ENCODE measurements at regions not wholly inside any gene's neighbourhood (a gene's known extent, or its start where the extent isn't known, plus 50 kb on each side); places are given as distances from the start of the nearest gene placed in this dataset.
A peak's percentile ranks its signal among the peaks of the same experiment; 100 is the strongest.

DNA sequence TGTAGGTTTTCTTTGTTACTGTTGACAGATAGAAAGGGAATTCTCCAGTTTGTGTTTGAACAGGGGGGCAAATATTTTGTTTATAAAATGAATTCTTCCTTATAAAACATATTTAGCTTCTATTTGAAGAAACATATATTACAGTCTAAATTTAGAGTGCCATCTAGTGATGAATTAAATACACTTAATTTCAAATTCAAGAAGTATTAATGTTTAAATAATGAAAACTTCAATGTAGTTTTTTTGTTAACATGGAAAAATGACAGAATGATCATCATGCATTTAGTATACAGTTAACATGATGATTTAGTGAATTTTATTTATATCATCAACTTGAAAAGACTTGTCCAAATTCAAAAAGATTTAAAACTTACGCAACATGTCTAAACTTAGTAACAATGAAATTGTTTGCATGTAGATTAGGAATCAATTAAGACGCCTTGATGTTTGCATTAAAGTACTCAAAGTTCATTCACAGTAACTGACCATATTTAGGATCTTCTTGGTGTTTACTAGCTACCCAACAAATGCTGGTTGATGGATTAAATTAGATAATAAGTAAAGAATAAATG, 765.9 kb upstream of the SLITRK1 start:
- TF ChIP-seq PAX5 (IDR thresholded peaks at IDR 0.05; ENCODE audit: insufficient read depth, low read length, severe bottlenecking) (no peak), POLR2A (IDR thresholded peaks at IDR 0.05; ENCODE audit: low read depth, low read length) (no peak), POU2F2 (IDR thresholded peaks at IDR 0.05; ENCODE audit: low read depth, low read length) (no peak), SPI1 (IDR thresholded peaks at IDR 0.05; ENCODE audit: low read depth, low read length) (no peak), TAF1 (IDR thresholded peaks at IDR 0.05; ENCODE audit: low read depth, low read length) (no peak), POLR2AphosphoS5 (IDR thresholded peaks at IDR 0.05; ENCODE audit: low read depth, low read length) (no peak)
- no peak for DNase-seq (ENCODE audit: insufficient read length, low spot score)
- FAIRE-seq: no peak

DNA sequence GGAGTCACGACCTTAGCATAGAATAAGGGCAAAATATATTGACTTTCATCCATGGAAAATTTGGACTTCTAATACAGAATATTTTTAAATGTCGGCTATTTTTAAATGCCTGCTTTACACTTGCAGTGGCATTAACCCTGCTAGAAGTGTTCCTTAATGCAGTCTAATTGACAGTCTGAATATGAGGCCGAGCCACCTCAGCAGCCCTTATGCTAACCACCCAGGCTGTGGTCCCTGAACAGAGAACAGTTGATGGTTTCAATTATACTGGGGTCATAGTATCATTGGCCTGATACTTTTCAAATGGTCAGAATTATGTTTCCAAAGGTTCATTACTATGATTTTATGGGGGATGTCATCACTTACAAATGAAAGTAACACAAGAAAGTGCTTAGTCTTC, 764.7 kb upstream of the SLITRK1 start:
- no peak for FAIRE-seq
- no peak for DNase-seq (ENCODE audit: insufficient read length, low spot score)
- TF ChIP-seq PAX5 (IDR thresholded peaks at IDR 0.05; ENCODE audit: insufficient read depth, low read length, severe bottlenecking) (no peak), SPI1 (IDR thresholded peaks at IDR 0.05; ENCODE audit: low read depth, low read length) (no peak), POLR2A (IDR thresholded peaks at IDR 0.05; ENCODE audit: low read depth, low read length) (no peak), TAF1 (IDR thresholded peaks at IDR 0.05; ENCODE audit: low read depth, low read length) (no peak), POU2F2 (IDR thresholded peaks at IDR 0.05; ENCODE audit: low read depth, low read length) (no peak), POLR2AphosphoS5 (IDR thresholded peaks at IDR 0.05; ENCODE audit: low read depth, low read length) (no peak)

- TF ChIP-seq POLR2A (IDR thresholded peaks at IDR 0.05; ENCODE audit: low read depth, low read length): no peak
- no peak for TF ChIP-seq PAX5 (IDR thresholded peaks at IDR 0.05; ENCODE audit: insufficient read depth, low read length, severe bottlenecking)
- TF ChIP-seq POLR2AphosphoS5 (IDR thresholded peaks at IDR 0.05; ENCODE audit: low read depth, low read length): no peak
- TF ChIP-seq POU2F2 (IDR thresholded peaks at IDR 0.05; ENCODE audit: low read depth, low read length): no peak
- no peak for TF ChIP-seq TAF1 (IDR thresholded peaks at IDR 0.05; ENCODE audit: low read depth, low read length)
- TF ChIP-seq SPI1 (IDR thresholded peaks at IDR 0.05; ENCODE audit: low read depth, low read length): no peak
- no peak for DNase-seq (ENCODE audit: insufficient read length, low spot score)
- FAIRE-seq: peak; percentile 16
These were observed 763.1 kb upstream of the SLITRK1 start for GRCh38 chr13:84645196-84646012.

GRCh38 chr13:84641491-84641890, 759.2 kb upstream of the SLITRK1 start:
- TF ChIP-seq POLR2AphosphoS5 (IDR thresholded peaks at IDR 0.05; ENCODE audit: low read depth, low read length): no peak
- no peak for TF ChIP-seq SPI1 (IDR thresholded peaks at IDR 0.05; ENCODE audit: low read depth, low read length)
- TF ChIP-seq TAF1 (IDR thresholded peaks at IDR 0.05; ENCODE audit: low read depth, low read length): no peak
- no peak for TF ChIP-seq PAX5 (IDR thresholded peaks at IDR 0.05; ENCODE audit: insufficient read depth, low read length, severe bottlenecking)
- FAIRE-seq: no peak
- no peak for DNase-seq (ENCODE audit: insufficient read length, low spot score)

DNA sequence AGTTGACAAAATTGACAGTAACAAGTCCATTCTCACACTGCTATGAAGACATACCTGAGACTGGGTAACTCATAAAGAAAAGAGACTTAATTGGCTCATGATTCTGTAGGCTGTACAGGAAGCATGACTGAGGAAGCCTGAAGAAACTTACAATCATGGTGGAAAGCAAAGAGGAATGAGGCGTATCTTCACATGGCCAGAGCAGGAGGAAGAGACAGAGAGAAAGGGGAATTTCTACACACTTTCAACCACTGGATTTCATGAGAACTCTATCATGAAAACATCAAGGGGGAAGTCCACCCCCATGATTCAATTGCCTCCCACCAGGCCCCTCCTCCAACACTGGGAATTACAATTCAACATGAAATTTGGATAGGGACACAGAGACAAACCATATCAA, 758.4 kb upstream of the SLITRK1 start:
- TF ChIP-seq PAX5 (IDR thresholded peaks at IDR 0.05; ENCODE audit: insufficient read depth, low read length, severe bottlenecking) (no peak), POLR2AphosphoS5 (IDR thresholded peaks at IDR 0.05; ENCODE audit: low read depth, low read length) (no peak), TAF1 (IDR thresholded peaks at IDR 0.05; ENCODE audit: low read depth, low read length) (no peak), POLR2A (IDR thresholded peaks at IDR 0.05; ENCODE audit: low read depth, low read length) (no peak), POU2F2 (IDR thresholded peaks at IDR 0.05; ENCODE audit: low read depth, low read length) (no peak), SPI1 (IDR thresholded peaks at IDR 0.05; ENCODE audit: low read depth, low read length) (no peak)
- no peak for DNase-seq (ENCODE audit: insufficient read length, low spot score)
- FAIRE-seq: no peak

DNA sequence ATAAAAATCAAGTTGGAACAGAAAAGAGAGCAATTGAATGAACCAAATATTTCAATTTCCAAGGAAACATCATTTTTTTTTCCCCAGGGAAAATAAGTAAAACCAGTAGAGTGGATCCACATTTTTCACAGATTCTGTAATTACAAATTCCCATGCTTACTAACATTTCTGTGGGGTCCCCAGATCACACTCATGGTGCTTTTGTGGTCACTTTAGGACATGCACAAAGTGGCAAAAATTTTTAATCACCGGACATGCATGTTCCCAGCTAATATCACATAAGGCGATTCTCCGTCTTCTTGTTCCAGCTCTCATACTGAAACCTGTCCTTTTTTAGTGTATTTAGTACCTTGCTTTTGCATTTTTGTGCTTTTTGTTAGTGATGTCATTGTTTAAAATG, 748.2 kb upstream of the SLITRK1 start:
- TF ChIP-seq POU2F2 (IDR thresholded peaks at IDR 0.05; ENCODE audit: low read depth, low read length) (no peak), TAF1 (IDR thresholded peaks at IDR 0.05; ENCODE audit: low read depth, low read length) (no peak), POLR2A (IDR thresholded peaks at IDR 0.05; ENCODE audit: low read depth, low read length) (no peak), POLR2AphosphoS5 (IDR thresholded peaks at IDR 0.05; ENCODE audit: low read depth, low read length) (no peak), SPI1 (IDR thresholded peaks at IDR 0.05; ENCODE audit: low read depth, low read length) (no peak), PAX5 (IDR thresholded peaks at IDR 0.05; ENCODE audit: insufficient read depth, low read length, severe bottlenecking) (no peak)
- FAIRE-seq (no peak), DNase-seq (ENCODE audit: insufficient read length, low spot score) (no peak)

GRCh38 chr13:84616864-84617263, 734.6 kb upstream of the SLITRK1 start:
- TF ChIP-seq SPI1 (IDR thresholded peaks at IDR 0.05; ENCODE audit: low read depth, low read length) (no peak), POLR2AphosphoS5 (IDR thresholded peaks at IDR 0.05; ENCODE audit: low read depth, low read length) (no peak), PAX5 (IDR thresholded peaks at IDR 0.05; ENCODE audit: insufficient read depth, low read length, severe bottlenecking) (no peak), POLR2A (IDR thresholded peaks at IDR 0.05; ENCODE audit: low read depth, low read length) (no peak), TAF1 (IDR thresholded peaks at IDR 0.05; ENCODE audit: low read depth, low read length) (no peak), POU2F2 (IDR thresholded peaks at IDR 0.05; ENCODE audit: low read depth, low read length) (no peak)
- DNase-seq (ENCODE audit: insufficient read length, low spot score) (no peak), FAIRE-seq (no peak)

DNA sequence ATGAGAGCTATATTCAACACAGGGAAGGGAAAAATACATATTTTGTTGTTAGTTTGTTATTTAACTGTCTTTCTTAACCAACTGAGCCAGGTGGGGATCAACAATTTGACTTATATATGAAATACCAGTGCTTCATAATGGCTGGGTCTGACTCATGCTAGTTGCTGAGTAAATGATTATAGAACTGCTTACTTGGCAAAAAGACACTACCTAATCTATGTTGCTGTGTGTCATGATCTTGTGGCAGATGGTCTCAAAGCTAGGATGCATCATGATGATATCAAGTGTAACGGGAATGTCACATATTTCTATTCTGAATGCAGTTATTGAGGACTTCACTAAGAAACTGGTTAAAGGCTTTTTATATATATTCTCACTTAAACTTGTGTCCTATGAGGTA, 727.4 kb upstream of the SLITRK1 start:
- DNase-seq (ENCODE audit: insufficient read length, low spot score) (no peak), FAIRE-seq (no peak)
- TF ChIP-seq SPI1 (IDR thresholded peaks at IDR 0.05; ENCODE audit: low read depth, low read length): no peak
- TF ChIP-seq POLR2A (IDR thresholded peaks at IDR 0.05; ENCODE audit: low read depth, low read length): no peak
- no peak for TF ChIP-seq POU2F2 (IDR thresholded peaks at IDR 0.05; ENCODE audit: low read depth, low read length)
- TF ChIP-seq POLR2AphosphoS5 (IDR thresholded peaks at IDR 0.05; ENCODE audit: low read depth, low read length): no peak
- no peak for TF ChIP-seq PAX5 (IDR thresholded peaks at IDR 0.05; ENCODE audit: insufficient read depth, low read length, severe bottlenecking)

DNA sequence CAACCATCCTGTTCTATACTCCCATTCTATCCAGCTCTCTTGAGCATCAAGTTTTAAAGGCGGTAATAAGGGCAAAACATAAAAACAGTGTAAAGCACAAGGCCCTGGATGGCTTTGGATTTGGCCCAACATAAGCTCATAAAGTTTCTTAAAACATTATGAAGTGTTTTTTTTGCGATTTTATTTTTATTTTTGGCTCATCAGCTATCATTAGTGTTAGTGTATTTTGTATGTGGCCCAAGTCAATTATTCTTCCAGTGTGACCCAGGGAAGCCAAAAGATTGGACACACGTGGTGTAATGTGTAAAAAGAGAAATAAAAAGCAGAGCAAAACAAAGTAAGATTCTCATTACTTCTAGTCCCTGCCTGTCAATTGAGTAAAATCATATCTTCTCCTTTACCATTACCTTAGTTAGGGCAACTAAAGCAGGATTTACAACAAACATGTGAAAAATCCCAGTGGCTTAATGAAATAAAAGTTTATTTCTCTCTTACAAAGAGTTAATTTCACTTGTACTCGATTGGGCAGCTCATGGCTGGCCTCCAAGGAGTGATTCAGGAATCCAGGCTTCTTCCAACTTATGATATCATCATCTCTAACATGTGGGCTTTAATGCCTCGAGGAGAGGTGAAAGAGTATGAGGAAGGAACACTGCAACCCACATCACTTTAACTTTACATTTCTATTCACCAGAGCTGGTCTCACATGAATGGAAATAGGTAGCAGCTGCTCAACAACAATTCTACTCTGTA, 725.2 kb upstream of the SLITRK1 start:
- no peak for DNase-seq (ENCODE audit: insufficient read length, low spot score)
- FAIRE-seq: no peak
- no peak for TF ChIP-seq POLR2AphosphoS5 (IDR thresholded peaks at IDR 0.05; ENCODE audit: low read depth, low read length)
- TF ChIP-seq PAX5 (IDR thresholded peaks at IDR 0.05; ENCODE audit: insufficient read depth, low read length, severe bottlenecking): no peak
- TF ChIP-seq POU2F2 (IDR thresholded peaks at IDR 0.05; ENCODE audit: low read depth, low read length): no peak
- no peak for TF ChIP-seq SPI1 (IDR thresholded peaks at IDR 0.05; ENCODE audit: low read depth, low read length)
- no peak for TF ChIP-seq TAF1 (IDR thresholded peaks at IDR 0.05; ENCODE audit: low read depth, low read length)
- TF ChIP-seq POLR2A (IDR thresholded peaks at IDR 0.05; ENCODE audit: low read depth, low read length): no peak

Measured in GM12891 (cell line).